ENCODE measurements at regions not wholly inside any gene's neighbourhood (a gene's known extent, or its start where the extent isn't known, plus 50 kb on each side); places are given as distances from the start of the nearest gene placed in this dataset.

DNA sequence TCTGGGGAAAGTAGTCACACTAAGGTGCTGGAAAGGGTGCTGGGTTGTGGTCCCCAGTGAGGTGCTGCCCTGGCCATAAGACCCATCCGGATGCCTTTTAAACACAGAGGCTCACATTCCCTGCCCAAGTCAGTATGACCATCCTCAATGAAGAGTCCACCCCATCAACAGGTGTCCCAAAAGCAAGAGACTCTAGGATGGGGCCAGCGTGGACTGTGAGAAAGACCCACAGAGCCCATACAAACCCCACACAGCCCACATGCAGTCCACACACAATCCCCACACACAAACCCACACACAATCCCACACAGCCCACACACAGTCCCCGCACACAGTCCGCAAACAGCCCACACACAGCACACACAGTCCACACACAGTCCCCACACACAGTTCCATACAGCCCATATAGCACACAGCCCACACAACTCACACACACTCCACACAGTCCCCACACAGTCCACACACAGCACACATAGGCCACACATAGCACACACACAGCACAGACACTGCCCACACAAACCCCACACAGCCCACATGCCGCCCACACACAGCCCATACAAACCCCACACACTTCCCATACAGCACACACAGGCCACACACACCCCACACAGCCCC is 241.4 kb upstream of the SALL3 start:
- Histone ChIP-seq H3K4me2 (ENCODE audit: low read length, poor library complexity, severe bottlenecking) (no peak overlapping the region), H3K14ac (ENCODE audit: low read length in 2 of 2) (no peak overlapping the region), H3K36me3 (ENCODE audit: control insufficient read depth in 1 of 2, insufficient read depth in 2 of 2, low read depth in 1 of 2, low read length in 2 of 2) (no peaks in the 10 kb centered on the region), H4K8ac (ENCODE audit: low read length) (no peak overlapping the region), H3K4me1 (ENCODE audit: control insufficient read depth, insufficient read depth, low read depth, low read length) (no peaks in the 10 kb centered on the region), H2BK15ac (ENCODE audit: low read depth, poor library complexity, severe bottlenecking) (no peak overlapping the region), H4K91ac (ENCODE audit: low read length) (no peak overlapping the region), H3K23ac (ENCODE audit: low read length in 2 of 2) (no peak overlapping the region), H3K18ac (ENCODE audit: low read depth in 1 of 2, low read length in 2 of 2) (no peak overlapping the region), H3K27ac (ENCODE audit: low read length, poor library complexity, severe bottlenecking) (no peak overlapping the region), H3K27me3 (ENCODE audit: control insufficient read depth in 1 of 2, insufficient read depth in 1 of 2, low read length in 2 of 2) (no peaks in the 10 kb centered on the region), H2AFZ (ENCODE audit: low read depth, low read length) (no peak overlapping the region), H2BK5ac (ENCODE audit: low read depth, low read length, poor library complexity, severe bottlenecking) (no peak overlapping the region), H2BK120ac (ENCODE audit: low read depth, low read length) (no peak overlapping the region), H3K4me3 (ENCODE audit: insufficient read depth in 1 of 2, low read depth in 1 of 2, low read length in 2 of 2) (peak overlapping the region in 1 of 2 experiments; percentile 2), H3K9me3 (ENCODE audit: control insufficient read depth, low read length) (no peaks in the 10 kb centered on the region), H2AK5ac (ENCODE audit: low read length, severe bottlenecking) (no peak overlapping the region), H3K4ac (ENCODE audit: low read depth in 1 of 2, low read length in 2 of 2) (no peak overlapping the region), H2BK12ac (ENCODE audit: low read length in 2 of 2) (no peak overlapping the region), H3K79me1 (replicated peaks; ENCODE audit: low read length, poor library complexity, severe bottlenecking) (no peaks in the 10 kb centered on the region), H3K9ac (ENCODE audit: low read length) (no peak overlapping the region)
- no peak for DNase-seq
- 86% methylated on average over 5 of the region's 5 CpGs for WGBS

DNA sequence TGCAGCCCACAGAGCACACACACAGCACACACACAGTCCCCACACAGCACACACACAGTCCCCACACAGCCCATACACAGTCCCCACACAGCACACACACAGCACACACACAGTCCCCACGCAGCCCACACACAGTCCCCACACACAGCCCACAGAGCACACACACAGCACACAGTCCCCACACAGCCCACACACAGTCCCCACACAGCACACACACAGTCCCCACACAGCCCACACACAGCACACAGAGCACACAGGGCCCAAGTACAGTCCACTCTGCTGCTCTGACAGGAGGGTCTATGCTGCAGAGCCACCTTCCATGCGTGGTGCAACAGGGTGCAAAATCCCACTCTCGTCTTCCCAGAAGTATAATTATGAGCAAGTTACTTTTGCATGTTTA is 240.5 kb upstream of the SALL3 start:
- H3K9me3 ChIP-seq (ENCODE audit: control insufficient read depth, low read length): peaks cover 5% of the 10 kb centered on the region
- no peak overlapping the region for H2AK5ac ChIP-seq (ENCODE audit: low read length, severe bottlenecking)
- DNase-seq: no peak
- H4K91ac ChIP-seq (ENCODE audit: low read length): no peak overlapping the region
- no peak overlapping the region for H3K27ac ChIP-seq (ENCODE audit: low read length, poor library complexity, severe bottlenecking)
- no peak overlapping the region for H3K4ac ChIP-seq (ENCODE audit: low read depth in 1 of 2, low read length in 2 of 2)
- H2BK12ac ChIP-seq (ENCODE audit: low read length in 2 of 2): no peak overlapping the region
- H3K18ac ChIP-seq (ENCODE audit: low read depth in 1 of 2, low read length in 2 of 2): no peak overlapping the region
- no peak overlapping the region for H2BK5ac ChIP-seq (ENCODE audit: low read depth, low read length, poor library complexity, severe bottlenecking)
- WGBS: 78% methylated on average over 1 of the region's 3 CpGs
- H3K4me1 ChIP-seq (ENCODE audit: control insufficient read depth, insufficient read depth, low read depth, low read length): no peaks in the 10 kb centered on the region
- no peak overlapping the region for H2BK120ac ChIP-seq (ENCODE audit: low read depth, low read length)
- no peak overlapping the region for H2AFZ ChIP-seq (ENCODE audit: low read depth, low read length)
- H3K36me3 ChIP-seq (ENCODE audit: control insufficient read depth in 1 of 2, insufficient read depth in 2 of 2, low read depth in 1 of 2, low read length in 2 of 2): no peaks in the 10 kb centered on the region
- H2BK15ac ChIP-seq (ENCODE audit: low read depth, poor library complexity, severe bottlenecking): no peak overlapping the region
- H4K8ac ChIP-seq (ENCODE audit: low read length): no peak overlapping the region
- H3K79me1 ChIP-seq (replicated peaks; ENCODE audit: low read length, poor library complexity, severe bottlenecking): no peaks in the 10 kb centered on the region
- H3K27me3 ChIP-seq (ENCODE audit: control insufficient read depth in 1 of 2, insufficient read depth in 1 of 2, low read length in 2 of 2): no peaks in the 10 kb centered on the region
- H3K14ac ChIP-seq (ENCODE audit: low read length in 2 of 2): no peak overlapping the region
- no peak overlapping the region for H3K23ac ChIP-seq (ENCODE audit: low read length in 2 of 2)
- no peak overlapping the region for H3K4me2 ChIP-seq (ENCODE audit: low read length, poor library complexity, severe bottlenecking)
- peak overlapping the region in 1 of 2 experiments; percentile 17 for H3K4me3 ChIP-seq (ENCODE audit: insufficient read depth in 1 of 2, low read depth in 1 of 2, low read length in 2 of 2)
- no peak overlapping the region for H3K9ac ChIP-seq (ENCODE audit: low read length)

DNA sequence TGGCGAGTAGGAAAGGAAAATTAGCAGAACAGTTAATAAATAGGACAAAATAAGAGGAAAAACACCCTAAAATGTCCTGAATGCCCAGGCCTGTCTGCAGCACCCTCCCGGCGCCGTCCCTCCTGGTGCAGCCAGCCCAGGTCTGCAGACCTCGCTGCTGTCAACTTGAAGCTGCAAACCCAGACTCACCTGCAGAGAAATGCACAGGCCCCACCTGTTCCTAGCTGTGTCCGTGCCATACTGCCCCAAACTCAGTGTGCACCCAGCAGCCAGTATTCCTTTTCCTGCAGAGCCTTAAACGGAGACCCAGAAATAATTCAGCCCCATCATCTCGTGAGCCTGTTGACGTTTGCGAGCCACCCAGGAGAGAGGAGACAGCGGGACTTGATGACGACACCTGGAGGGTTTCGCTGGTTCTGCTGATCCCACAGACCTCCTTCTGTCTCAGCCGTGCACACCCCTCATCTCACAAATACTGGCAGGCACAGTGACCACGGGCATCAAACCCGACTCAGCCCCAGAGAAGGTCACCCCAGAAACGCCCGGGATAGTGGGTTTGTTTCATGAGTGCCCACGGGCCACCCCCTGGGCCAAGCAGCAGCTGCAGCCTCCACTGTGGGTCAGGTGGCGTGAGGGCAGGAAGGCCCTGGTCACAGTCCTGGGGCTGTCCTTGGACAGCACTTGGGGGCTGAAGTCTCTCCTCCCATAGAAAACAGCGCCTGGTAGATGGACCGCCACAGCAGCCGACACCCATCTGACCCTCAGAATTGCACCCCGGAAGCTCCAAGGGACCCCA is 239.5 kb upstream of the SALL3 start:
- H3K4me1 ChIP-seq (ENCODE audit: control insufficient read depth, insufficient read depth, low read depth, low read length): no peaks in the 10 kb centered on the region
- no peak overlapping the region for H3K27ac ChIP-seq (ENCODE audit: low read length, poor library complexity, severe bottlenecking)
- no peak overlapping the region for H3K4me2 ChIP-seq (ENCODE audit: low read length, poor library complexity, severe bottlenecking)
- H2BK15ac ChIP-seq (ENCODE audit: low read depth, poor library complexity, severe bottlenecking): no peak overlapping the region
- 80% methylated on average over 23 of the region's 24 CpGs for WGBS
- no peak overlapping the region for H3K4ac ChIP-seq (ENCODE audit: low read depth in 1 of 2, low read length in 2 of 2)
- no peak for DNase-seq
- no peak overlapping the region for H4K91ac ChIP-seq (ENCODE audit: low read length)
- H3K36me3 ChIP-seq (ENCODE audit: control insufficient read depth in 1 of 2, insufficient read depth in 2 of 2, low read depth in 1 of 2, low read length in 2 of 2): no peaks in the 10 kb centered on the region
- no peak overlapping the region for H2BK5ac ChIP-seq (ENCODE audit: low read depth, low read length, poor library complexity, severe bottlenecking)
- no peak overlapping the region for H3K23ac ChIP-seq (ENCODE audit: low read length in 2 of 2)
- H3K18ac ChIP-seq (ENCODE audit: low read depth in 1 of 2, low read length in 2 of 2): no peak overlapping the region
- no peak overlapping the region for H3K9ac ChIP-seq (ENCODE audit: low read length)
- no peak overlapping the region for H3K4me3 ChIP-seq (ENCODE audit: insufficient read depth in 1 of 2, low read depth in 1 of 2, low read length in 2 of 2)
- no peak overlapping the region for H3K14ac ChIP-seq (ENCODE audit: low read length in 2 of 2)
- no peaks in the 10 kb centered on the region for H3K79me1 ChIP-seq (replicated peaks; ENCODE audit: low read length, poor library complexity, severe bottlenecking)
- peaks cover 5% of the 10 kb centered on the region for H3K9me3 ChIP-seq (ENCODE audit: control insufficient read depth, low read length)
- no peak overlapping the region for H4K8ac ChIP-seq (ENCODE audit: low read length)
- H2BK12ac ChIP-seq (ENCODE audit: low read length in 2 of 2): no peak overlapping the region
- no peak overlapping the region for H2AFZ ChIP-seq (ENCODE audit: low read depth, low read length)
- H2BK120ac ChIP-seq (ENCODE audit: low read depth, low read length): no peak overlapping the region
- H3K27me3 ChIP-seq (ENCODE audit: control insufficient read depth in 1 of 2, insufficient read depth in 1 of 2, low read length in 2 of 2): no peaks in the 10 kb centered on the region
- no peak overlapping the region for H2AK5ac ChIP-seq (ENCODE audit: low read length, severe bottlenecking)

DNA sequence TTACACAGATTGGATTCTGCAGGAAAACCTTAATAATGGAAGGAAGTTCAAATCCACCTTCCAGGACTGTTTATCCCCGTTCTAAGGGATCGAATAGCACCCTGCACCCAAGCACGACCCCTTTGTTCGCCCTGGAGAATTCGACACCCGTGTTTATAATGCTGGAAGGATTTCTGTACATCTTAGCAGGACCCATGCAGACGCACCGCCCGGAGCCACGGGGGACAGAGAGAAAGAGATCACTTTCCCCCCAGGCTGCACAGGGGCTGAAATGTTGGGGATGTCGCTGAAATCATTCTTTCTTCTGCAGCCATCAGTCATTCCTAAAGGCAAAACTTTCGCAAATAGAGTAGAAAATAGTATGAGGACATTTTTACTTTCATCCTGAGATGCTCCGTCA is 238.7 kb upstream of the SALL3 start:
- H3K4ac ChIP-seq (ENCODE audit: low read depth in 1 of 2, low read length in 2 of 2): no peak overlapping the region
- no peaks in the 10 kb centered on the region for H3K79me1 ChIP-seq (replicated peaks; ENCODE audit: low read length, poor library complexity, severe bottlenecking)
- no peak overlapping the region for H3K9ac ChIP-seq (ENCODE audit: low read length)
- no peak overlapping the region for H2AFZ ChIP-seq (ENCODE audit: low read depth, low read length)
- no peak overlapping the region for H4K91ac ChIP-seq (ENCODE audit: low read length)
- no peaks in the 10 kb centered on the region for H3K4me1 ChIP-seq (ENCODE audit: control insufficient read depth, insufficient read depth, low read depth, low read length)
- H3K4me3 ChIP-seq (ENCODE audit: insufficient read depth in 1 of 2, low read depth in 1 of 2, low read length in 2 of 2): no peak overlapping the region
- no peak overlapping the region for H2BK120ac ChIP-seq (ENCODE audit: low read depth, low read length)
- no peak overlapping the region for H2BK5ac ChIP-seq (ENCODE audit: low read depth, low read length, poor library complexity, severe bottlenecking)
- peaks cover 5% of the 10 kb centered on the region for H3K9me3 ChIP-seq (ENCODE audit: control insufficient read depth, low read length)
- DNase-seq: no peak
- H2AK5ac ChIP-seq (ENCODE audit: low read length, severe bottlenecking): no peak overlapping the region
- 83% methylated on average over 12 of the region's 13 CpGs for WGBS
- no peak overlapping the region for H3K18ac ChIP-seq (ENCODE audit: low read depth in 1 of 2, low read length in 2 of 2)
- H3K27me3 ChIP-seq (ENCODE audit: control insufficient read depth in 1 of 2, insufficient read depth in 1 of 2, low read length in 2 of 2): no peaks in the 10 kb centered on the region
- no peak overlapping the region for H3K23ac ChIP-seq (ENCODE audit: low read length in 2 of 2)
- no peak overlapping the region for H2BK12ac ChIP-seq (ENCODE audit: low read length in 2 of 2)
- H3K27ac ChIP-seq (ENCODE audit: low read length, poor library complexity, severe bottlenecking): no peak overlapping the region
- H3K14ac ChIP-seq (ENCODE audit: low read length in 2 of 2): no peak overlapping the region
- H3K4me2 ChIP-seq (ENCODE audit: low read length, poor library complexity, severe bottlenecking): no peak overlapping the region
- no peaks in the 10 kb centered on the region for H3K36me3 ChIP-seq (ENCODE audit: control insufficient read depth in 1 of 2, insufficient read depth in 2 of 2, low read depth in 1 of 2, low read length in 2 of 2)
- no peak overlapping the region for H2BK15ac ChIP-seq (ENCODE audit: low read depth, poor library complexity, severe bottlenecking)
- no peak overlapping the region for H4K8ac ChIP-seq (ENCODE audit: low read length)

Measured in mesenchymal stem cell (in vitro differentiated cells and primary cell).